LNCaP clone FGC (cell line): ENCODE measurements at regions not wholly inside any gene's neighbourhood (a gene's known extent, or its start where the extent isn't known, plus 50 kb on each side); places are given as distances from the start of the nearest gene placed in this dataset.

ENCODE experiments used
- DNase-seq: peaks from one replicate; pipeline ENCODE4 v3.0.0-alpha.2; 2011; ENCODE audit warnings: low read depth
- H3K4me3 ChIP-seq: 2 replicates; pipeline ENCODE4 v1.5.1; 2011; ENCODE audit warnings: mild to moderate bottlenecking, low read depth, low read length, control low read depth
- TF ChIP-seq, protein P1 (sequence below): IDR thresholded peaks from 2 replicates; pipeline ENCODE4 v1.5.1; 2012; ENCODE audit warnings: mild to moderate bottlenecking; ENCODE audit not compliant: control insufficient read depth, insufficient read depth; ENCODE audit errors: extremely low read depth

DNA sequence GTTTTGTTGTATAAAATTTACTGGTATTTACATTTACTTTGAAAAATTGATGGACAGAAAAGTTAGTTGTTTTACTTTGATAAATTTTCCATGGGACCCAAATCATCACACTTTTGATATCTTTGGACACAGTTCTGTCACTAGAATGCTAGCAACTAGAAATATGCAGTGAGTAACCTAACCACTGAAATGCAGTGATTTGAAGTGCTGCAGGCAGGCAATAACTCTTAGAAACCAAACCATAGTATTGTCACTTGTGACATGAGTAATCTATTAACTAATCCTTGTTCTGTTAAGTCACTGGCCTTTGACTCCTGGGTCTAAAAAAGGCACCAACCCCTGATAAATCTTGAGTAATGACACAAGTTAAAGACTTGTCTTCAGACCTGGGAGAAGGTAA, 620.0 kb upstream of the ATXN8OS start:
- TF ChIP-seq, protein P1, sequence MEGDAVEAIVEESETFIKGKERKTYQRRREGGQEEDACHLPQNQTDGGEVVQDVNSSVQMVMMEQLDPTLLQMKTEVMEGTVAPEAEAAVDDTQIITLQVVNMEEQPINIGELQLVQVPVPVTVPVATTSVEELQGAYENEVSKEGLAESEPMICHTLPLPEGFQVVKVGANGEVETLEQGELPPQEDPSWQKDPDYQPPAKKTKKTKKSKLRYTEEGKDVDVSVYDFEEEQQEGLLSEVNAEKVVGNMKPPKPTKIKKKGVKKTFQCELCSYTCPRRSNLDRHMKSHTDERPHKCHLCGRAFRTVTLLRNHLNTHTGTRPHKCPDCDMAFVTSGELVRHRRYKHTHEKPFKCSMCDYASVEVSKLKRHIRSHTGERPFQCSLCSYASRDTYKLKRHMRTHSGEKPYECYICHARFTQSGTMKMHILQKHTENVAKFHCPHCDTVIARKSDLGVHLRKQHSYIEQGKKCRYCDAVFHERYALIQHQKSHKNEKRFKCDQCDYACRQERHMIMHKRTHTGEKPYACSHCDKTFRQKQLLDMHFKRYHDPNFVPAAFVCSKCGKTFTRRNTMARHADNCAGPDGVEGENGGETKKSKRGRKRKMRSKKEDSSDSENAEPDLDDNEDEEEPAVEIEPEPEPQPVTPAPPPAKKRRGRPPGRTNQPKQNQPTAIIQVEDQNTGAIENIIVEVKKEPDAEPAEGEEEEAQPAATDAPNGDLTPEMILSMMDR = no peak
- H3K4me3 ChIP-seq = no peak overlapping the region
- DNase-seq = no peak

DNA sequence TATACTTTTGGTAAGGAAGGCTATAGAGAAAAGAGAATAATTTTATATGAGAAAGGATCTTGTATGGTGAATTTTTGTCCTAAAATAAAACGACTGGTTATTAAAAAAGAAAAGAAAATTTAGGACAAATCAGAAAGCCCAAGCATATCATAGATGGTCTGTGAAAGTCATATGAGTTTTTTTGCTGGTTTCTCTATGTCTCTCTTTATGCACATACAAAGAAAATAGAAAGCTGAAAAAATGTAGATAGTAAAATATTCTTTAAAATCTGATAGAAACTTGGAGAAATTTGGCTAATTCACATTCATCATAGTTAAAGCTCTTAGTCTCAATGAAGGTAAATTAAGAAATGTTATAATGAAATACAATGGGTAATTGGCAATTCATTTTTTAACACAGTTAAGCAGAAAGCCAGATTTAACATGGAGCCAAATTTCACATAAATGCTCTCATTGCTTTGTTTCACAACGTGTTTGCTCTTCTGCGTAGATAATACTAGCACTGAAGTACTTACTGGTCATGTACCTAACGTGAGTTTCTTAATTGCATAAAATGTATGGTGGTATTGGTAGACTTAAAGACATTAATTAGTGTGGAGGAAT, 621.5 kb upstream of the ATXN8OS start:
- TF ChIP-seq, protein P1 = no peak
- no peak overlapping the region for H3K4me3 ChIP-seq
- DNase-seq = no peak

DNA sequence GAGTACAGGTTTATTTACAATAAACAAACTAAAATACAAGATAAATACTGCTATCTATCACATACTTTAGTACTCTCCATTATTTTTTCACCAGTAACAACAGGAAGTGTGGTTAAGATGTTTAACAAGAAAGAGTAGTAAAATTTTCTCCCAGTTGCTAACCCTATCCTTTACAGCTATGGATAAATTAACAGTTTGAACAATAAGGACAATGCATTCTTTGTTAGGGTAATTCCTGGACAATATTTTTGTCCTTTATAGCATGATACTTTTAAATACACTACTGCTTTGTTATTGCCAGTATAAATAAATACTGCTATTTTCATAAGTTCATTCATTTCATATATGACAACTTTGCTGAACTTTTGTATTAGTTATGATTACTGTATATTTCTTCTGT, 630.2 kb upstream of the ATXN8OS start:
- DNase-seq = no peak
- TF ChIP-seq, protein P1 = no peak

DNA sequence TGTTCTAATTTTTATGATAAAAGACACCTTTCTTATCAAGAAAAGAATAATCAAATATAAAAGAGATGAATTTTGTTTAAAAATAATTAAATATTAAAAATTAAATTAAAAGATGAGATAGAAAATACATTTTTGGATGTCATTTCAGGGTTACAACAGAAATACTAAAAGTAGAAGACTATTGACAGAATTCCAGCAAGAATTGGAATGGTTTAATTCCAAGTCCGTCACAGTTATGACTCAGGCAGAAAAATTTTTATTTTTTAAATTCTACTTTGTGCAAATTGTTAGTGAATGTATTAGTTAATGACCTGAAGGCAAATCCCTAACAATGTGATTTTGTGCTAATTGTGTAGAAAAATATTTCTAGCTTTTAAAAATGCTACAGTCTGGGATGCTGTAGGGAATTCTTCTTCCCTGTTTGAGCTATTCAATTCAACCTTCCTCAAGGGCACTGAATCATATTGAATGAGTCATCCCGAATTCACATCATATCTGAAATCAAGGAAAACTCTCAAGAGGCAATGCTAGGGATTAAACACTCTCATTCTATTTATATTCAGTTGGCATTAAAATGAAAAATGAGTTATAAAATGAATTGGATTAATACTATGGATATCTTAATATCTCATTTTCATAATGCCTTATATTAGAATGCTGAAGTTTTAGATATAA, 633.5 kb upstream of the ATXN8OS start:
- H3K4me3 ChIP-seq = no peak overlapping the region

More for the DNA sequence above, 630.2 kb upstream of the ATXN8OS start:
- no peak overlapping the region for H3K4me3 ChIP-seq

DNA sequence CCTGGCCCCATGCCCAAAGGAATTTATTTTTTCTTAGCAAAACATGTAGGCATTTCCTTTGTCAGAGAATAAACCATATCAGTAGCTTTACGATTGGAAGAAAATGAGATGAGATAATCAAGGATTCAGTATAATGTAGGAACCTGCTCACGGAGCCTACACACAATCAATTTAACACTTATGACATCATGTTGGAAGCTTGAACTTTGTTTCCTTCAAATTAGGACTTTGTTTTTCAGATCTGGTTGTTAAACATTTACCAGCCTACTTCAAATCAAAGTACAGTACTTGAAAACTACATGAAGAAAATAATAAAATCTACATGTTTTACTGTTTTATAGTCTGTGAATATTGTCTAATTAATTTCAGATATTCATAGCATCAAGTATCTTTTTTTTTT, 639.0 kb upstream of the ATXN8OS start:
- TF ChIP-seq, protein P1 = no peak
- H3K4me3 ChIP-seq = no peak overlapping the region
- no peak for DNase-seq

More for the DNA sequence above, 633.5 kb upstream of the ATXN8OS start:
- DNase-seq = no peak
- TF ChIP-seq, protein P1 = no peak

DNA sequence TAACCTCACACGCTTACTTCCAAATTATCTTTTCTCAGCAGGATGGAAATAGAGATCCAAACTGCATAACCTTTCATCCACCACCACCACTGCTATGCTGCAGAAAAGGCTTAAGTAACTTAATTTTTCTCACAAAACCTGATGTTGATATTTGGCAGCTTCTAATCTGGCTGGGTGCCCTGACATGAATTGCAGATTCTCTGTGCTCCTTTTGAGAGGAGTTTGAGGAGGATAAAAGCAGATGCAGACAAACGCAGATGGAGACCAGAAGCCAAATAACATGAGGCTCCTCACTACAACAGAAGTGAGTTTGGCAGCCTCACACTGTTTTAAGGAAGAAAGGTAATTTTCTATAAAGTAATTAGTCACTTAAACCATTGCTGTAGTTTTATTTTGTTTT, 646.2 kb upstream of the ATXN8OS start:
- no peak for DNase-seq
- TF ChIP-seq, protein P1 = no peak
- H3K4me3 ChIP-seq = no peak overlapping the region

DNA sequence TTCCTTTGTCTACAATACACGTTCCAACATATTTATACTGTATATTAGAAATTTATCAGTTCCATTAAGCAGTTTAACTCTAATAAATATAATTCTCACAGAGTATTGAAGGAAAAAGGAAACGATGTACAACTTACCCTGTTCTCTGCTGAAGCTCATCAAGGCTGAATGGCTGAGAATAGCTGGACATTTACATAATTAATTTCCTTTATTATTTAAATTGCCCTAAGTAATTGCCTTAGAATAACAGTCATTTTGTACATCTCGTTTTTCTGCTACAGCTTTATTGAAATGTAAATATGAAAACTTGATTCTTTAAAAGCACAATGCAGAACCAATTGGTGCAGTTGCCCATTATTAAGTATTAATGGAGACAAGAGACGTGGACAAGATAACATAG, 648.3 kb upstream of the ATXN8OS start:
- no peak overlapping the region for H3K4me3 ChIP-seq
- DNase-seq = no peak
- TF ChIP-seq, protein P1 = no peak
